NCI-H2029 (cell line): ENCODE measurements at regions not wholly inside any gene's neighbourhood (a gene's known extent, or its start where the extent isn't known, plus 50 kb on each side); places are given as distances from the start of the nearest gene placed in this dataset.

ENCODE experiments used
- DNase-seq: peaks from one replicate; lab custom pipeline; 2025; lab: John Stamatoyannopoulos, UW

DNA sequence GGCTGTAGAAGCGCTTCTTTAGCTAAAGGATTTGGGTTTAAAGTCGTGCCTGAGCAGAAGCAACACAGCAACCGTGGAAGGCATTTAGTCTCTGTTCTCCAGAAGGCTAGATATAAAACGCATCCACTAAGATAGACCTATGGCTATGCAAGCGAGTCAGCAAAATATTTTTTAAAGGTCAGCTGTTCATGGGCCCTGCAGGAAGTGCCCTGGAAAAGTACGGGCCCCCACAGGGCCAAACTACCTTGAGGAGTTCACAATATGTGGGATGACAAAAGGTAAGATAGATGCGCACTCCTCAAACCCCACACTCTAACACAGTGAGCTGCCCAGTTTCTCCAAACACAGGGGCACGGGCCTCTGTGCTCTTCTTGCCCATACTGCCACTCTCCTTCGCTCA, 261.6 kb downstream of the VPS13C start:
- DNase-seq: no peak

DNA sequence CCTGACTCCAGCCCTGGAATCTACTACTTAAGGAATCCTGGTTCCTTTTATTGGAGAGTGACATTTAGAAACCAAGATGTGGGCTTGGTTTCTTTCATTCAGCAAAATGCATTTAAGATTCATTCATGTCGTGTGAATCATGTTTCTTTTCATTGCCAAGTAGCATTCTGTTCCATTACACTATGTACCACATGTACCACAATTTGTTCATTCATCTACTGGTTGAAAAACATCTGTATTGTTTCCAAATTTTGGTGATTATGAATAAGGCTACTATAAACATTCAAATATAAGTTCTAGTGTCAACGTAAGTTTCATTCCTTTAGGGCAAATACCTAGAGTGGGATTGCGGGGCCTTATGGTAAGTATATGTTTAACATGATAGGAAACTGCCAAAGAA, 264.2 kb downstream of the VPS13C start:
- no peak for DNase-seq

DNA sequence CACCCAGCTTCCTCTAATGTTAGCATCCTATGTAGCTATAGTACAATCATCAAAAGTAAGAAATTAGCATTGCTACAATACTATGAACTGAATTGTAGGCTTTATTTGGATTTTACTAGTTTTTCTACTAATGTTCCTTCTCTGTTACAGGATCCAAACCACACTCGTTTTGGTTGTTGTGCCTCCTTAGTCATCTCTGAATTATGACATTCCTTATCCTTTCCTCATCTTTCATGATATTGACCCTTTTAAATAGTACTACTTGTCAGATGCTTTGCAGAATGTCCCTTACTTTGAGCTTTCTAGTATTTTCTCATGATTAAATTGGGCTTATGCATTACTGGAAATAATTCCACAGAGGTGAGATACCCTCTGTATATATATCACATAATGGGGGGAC, 265.4 kb downstream of the VPS13C start:
- no peak for DNase-seq

DNA sequence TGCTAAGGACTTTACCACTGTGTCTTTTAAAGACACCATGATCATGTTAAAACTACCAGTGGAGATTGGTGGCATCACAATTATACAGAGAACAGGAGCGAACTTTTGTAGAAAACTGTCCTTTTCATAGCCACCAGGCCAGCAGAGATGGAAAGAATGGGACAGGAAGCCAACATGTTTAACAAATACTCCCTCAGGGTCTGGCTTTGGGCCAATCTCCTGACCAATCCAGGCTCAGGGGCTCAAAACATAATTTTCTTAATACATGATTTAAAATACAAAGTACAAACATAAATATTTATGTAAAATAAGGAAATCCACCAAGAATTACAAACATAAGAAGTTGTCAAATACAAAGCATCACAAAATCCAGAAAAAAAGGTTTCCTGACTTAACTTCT, 266.0 kb downstream of the VPS13C start:
- no peak for DNase-seq

DNA sequence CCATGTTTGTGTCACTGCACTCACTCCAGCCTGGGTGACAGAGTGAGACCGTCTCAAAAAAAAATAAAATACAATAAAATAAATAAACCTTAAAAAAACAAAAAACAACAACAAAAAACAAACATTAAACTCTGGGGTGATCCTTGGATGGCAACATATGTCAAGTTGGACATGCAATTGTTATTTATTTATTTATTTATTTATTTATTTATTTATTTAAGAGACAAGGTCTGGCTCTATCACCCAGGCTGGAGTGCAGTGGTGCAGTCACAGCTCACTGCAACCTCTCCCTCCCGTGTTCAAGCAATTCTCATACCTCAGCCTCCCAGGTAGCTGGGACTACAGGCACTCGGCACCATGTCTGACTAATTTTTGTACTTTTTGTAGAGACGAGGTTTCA, 275.5 kb downstream of the VPS13C start:
- DNase-seq: no peak

DNA sequence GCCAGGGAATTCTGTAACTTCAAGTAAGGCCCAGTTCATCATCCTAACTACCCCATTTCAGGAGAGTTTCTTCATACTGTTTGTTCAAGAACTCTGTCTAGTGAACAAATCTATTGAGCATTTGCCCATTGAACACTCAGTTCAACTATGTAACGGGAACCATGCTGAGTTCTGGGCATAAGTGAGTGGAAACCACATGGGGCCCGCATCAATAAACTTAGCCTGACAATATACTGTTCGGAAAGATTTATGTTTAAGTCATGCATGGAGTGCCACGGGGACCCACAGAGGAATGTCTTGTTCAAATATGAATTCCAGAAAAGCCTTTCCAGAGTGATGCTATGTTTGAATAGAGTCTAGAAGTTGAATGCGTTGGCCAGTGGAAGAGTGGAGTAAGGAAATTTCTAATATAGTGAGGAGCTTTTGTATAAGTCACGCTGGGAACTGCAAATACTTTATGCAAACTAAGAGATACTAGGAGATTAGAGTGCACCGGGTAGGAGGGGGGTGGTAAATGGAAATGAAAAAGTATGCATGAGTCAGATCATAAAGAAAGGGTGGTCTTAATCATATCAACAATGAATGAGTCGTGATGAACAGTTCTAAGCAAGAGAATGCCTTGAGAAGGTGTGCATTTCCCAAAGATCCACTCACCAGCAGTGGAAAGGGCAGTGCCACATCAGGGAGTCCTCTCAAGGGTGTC, 279.8 kb downstream of the VPS13C start:
- DNase-seq: no peak

DNA sequence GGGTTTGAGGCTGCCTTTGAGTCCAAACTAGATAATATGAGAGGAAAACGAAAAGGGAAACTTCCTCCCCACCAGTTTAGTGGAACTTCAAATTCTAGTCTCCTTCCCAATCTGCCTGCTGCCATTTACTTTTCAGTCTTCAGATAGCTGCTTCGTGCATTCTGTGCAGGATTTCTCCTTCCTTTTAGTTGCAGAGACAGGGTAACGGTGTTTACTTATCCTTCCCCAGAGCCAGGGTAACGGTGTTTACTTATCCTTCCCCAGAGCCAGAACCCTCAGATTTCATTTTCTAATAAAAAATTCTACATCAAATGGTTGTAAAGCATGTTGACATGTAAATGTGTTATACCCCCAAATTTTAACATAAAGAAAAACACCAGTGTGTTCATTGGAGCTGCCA, 282.6 kb downstream of the VPS13C start:
- DNase-seq: no peak

DNA sequence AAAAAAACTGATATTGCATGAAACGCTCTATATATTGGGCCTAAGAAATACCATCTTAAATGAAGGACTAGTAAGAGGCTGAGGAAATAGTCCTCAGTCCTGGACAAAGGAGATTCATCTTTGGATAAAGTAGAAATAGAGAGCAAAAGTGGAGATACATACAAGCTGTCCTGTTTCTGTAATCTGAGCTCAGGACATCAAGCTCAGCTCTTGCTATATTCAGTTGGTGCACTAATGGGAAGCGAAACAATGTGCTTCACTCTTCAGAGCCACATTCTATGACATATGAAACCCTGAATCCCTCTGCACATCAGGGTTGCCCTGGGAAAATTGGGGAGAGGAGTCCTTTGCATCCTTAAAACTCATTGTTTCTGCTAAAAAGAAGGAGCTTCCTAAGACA, 290.7 kb downstream of the VPS13C start:
- DNase-seq: no peak

DNA sequence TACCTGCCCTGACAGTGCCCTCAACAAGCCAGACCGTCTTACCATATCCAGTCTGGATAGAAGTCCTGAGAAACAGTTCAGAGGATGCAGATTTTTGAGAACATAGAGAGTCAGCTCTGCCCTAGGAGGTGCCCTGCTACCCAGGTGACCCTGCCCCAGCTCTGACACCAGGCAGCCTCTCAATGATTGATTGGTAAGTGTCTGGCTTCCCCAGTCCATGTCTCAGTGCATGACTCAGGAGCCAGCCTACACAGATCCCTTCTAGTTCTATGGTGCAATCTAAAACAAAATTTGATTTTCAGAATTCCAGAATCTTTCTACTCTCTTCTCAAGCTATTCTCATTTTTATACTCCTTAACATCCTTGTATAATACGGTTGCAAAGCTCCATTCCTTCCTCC, 292.1 kb downstream of the VPS13C start:
- no peak for DNase-seq

DNA sequence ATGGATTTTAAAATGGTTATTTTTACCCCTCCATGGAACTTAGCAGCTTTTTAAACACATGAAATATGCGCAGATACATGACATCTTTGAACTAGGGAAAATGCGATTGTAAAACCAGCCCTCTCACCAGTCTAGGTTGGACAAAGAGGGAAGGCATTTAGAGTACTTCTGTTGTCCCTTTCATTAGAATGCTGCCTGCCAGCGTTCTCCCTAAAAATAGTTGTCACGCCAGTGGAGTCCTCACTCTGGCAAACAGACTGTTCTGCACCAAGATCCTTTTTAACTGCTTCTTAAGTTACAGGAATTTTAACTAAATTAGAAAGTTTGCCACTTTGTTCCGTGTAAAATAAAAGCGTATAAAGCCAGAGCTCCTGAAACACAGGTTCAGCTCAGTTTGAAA, 295.3 kb downstream of the VPS13C start:
- DNase-seq: no peak

DNA sequence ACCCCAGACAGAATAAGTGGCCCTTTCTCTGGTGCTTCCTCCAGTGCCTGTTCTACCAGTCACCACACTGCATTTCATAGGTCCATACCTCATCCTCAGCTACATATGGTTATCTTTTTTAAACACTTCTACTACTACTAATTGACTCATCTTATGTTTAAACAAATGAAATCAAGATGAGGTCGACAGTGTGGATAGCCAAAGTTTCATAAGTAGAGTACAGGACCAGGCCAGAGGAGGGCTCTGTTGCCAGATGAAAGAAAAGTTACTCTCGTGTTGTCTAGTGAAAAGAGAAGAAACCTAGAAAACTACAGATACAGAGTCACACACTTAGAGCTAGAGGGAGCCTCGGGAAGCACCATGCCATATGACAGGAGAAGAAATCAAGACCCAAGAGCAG, 296.1 kb downstream of the VPS13C start:
- no peak for DNase-seq

DNA sequence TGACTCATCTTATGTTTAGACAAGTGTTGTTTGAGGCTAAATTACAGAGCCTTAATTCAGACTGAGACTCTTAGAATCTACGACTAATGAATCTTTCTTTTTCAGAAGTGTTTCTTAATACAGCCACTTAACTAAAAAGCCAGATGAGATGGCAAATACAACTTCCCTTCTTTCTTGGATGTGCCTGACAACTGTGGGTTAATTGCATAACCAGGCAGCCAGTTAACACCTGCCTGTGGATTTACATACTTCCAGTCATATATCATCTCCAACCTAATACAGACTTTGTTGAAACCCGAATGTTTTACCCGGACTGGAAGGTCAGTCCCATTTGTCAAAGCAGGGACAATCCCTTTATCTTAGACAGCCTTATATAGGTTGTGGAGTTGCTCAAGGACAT, 297.6 kb downstream of the VPS13C start:
- no peak for DNase-seq

DNA sequence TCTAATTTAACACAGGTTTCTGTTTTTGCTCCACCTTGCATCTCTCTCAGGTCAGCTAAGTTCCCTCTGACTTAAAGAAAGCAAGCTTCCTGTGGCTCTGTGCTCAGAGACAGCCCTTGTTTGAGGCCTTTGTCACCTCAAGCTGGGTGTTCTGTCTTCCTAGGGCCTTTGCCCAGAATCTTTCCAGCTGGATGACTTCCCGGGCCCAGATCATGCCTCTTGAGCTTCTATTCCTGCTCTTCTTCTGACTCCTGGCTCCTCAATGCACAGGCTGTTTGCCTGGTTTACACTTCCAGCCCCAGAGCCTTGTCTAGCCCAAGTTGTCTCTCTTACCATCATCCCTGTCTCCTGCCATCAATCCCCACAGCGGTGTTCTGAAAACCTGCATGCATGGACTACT, 300.6 kb downstream of the VPS13C start:
- no peak for DNase-seq

DNA sequence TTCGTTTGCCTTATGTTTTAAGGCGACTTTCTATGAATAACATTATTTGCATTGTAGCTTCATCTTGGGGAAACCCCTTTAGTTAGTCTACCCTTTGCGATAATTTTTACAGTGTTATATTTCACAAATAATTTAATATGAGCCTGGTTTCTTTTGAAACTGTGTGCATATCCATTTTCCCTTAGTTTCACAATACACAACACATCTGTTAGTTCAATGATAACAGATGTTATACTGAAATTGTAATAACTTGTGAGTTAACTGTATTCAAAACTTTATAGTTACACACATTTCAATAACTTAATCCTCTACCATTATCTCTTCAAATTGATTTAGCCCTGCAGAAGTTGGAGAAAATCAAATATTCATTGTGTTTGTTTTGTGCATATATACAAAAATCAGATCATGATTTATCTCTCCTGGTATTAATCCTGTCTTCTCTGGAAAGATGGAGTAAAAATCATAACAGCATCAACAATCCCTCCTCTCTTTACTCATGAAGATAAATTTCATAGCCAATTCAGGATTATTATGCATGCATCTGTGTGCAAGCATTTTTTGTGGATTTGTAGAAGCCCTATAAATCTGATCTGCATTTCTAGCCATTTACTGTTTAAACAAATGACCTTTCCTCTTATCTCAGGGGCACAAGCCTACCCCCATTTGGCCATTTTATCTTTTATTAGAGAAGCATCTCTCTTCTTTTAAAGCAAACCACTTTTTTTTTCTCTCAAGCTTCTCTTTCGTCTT, 304.0 kb downstream of the VPS13C start:
- no peak for DNase-seq

DNA sequence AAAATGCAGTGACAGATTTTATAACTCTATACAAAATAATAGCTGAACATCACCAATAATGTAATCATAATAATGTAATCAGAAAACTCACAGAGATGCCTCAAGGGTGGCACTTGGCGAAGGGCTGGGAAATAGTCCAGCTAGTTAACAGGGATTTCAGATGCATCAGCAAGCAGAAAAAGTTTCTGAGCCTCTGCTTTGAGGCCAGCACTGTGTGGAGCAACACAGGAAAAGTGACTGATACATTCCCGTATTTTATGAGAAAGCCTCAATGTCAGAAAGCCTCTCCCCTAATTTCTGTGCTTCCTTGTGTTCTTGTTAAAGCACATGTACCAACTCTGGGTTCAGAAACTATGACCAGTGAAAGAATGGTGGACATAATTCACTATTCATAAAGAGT, 304.8 kb downstream of the VPS13C start:
- no peak for DNase-seq

DNA sequence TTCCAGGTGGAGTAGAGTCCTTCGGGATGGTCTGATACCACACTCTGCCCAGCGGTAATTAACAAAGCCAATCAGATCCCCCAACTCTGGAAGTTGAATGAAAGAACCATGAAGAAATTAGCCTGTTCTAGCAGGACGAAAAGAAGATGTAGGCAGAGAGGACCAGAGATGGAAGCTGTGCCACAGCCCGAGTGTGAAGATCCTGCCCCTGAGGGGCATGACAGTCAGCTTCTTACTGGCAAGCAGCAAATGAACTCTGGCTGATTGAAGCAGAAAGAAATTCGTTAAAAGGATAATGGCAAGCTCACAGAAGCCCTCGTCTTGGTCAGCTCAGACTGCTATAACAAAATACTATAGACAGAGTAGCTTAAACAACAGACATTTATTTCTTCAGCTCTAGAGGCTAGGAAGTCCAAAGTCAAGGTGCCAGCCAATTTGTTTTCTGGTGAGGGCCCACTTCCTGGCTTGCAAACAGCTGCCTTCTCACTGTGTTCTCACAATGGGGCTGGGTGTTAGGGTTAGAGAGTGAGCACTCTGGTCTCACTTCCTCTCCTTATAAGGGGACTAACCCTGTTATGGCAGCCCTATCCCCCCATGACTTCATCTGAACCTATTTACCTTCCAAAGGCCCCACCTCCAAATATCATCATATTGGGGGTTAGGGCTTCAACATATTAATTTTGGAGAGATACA, 307.1 kb downstream of the VPS13C start:
- no peak for DNase-seq

DNA sequence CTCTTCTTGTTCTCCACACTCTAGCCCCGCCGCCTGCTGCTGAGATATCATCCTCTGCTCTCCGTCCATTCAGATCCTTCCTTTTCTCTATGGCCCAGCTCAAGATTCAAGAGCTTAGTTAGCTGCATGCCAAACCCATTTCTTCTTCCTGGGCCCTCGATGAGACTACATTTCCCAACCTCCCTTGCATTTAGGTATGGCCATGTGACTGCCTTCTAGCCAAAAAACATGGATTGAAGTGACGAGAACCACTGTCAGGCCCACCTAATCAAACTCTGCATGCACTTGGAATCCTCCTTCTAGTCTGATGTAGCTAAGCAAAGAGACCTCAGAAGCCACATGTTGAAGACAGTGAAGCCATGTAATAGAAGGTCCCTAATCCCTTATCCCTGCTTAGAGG, 308.2 kb downstream of the VPS13C start:
- no peak for DNase-seq

DNA sequence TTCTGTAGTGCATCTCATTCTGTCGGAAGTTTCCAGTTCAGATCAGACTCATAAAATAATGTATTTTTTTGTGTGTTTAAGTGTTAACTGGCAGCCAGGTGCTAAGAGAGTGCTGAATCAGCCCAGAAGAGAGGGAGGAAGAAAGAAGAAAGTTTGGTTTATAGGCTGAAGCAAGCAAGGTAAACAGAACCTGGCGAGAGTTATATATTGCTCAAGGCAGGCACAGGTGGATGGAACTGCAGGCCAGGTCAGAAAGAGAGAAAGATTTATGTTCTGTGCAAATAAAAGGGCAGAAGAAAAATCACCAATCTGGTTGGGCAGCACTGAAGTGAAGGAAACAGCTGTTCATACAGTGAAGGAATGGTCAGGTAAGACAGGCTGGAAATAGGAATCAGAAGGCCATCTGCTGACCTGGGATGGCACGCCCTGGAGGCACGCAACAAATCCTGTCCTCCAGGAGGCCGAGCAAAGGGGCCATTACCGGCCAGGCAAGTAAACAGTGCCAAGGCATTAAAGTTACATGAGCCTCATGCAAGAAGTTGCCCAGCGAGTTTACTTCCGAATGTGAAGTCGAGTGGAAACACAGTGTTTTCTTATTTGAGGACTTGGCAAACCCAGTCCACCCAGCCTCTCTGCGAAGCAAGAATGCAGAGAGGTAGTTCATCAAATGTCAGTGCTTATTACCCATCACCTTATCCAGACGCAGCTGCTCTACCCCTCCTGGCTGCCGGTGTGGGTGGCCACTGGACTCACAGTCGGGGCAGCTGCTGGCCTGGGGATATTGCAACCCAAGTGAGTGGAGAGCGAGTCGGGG, 309.8 kb downstream of the VPS13C start:
- DNase-seq: no peak

DNA sequence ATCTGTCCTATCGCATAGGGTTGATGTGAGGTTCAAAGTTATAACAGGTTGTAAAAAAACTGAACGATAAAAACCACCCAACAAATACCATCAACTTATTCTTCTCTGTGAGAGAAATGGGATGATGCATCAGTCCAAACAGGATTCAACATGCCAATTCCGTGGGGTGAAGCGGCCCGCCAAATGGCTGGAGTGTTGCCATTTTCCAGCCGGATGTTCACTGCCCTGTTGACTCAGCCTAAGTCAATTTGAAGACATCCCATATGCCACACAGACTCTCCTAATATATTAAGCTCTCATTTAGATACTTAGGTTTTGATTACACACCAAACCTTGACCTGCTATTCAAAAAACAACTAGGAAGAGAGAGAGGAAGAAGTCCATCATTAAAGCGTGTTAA, 311.1 kb downstream of the VPS13C start:
- no peak for DNase-seq

DNA sequence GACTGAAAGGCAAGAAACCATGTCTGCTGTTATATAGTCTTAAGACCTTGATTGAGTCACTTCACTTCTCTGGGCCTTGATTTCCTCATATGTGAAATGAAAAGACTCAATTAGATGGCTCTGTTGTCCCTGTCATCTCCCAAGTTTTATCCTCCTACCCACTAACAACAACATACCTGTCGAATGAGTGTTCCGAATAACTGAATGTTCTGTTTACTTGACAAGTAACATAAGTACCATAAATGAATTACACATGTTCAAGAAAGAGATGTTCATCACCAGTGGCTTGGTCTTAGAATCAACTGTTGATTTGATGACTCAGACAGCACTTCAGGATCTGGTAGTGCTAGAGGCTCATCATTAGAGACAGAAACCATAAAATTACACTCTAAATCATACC, 311.7 kb downstream of the VPS13C start:
- no peak for DNase-seq

DNA sequence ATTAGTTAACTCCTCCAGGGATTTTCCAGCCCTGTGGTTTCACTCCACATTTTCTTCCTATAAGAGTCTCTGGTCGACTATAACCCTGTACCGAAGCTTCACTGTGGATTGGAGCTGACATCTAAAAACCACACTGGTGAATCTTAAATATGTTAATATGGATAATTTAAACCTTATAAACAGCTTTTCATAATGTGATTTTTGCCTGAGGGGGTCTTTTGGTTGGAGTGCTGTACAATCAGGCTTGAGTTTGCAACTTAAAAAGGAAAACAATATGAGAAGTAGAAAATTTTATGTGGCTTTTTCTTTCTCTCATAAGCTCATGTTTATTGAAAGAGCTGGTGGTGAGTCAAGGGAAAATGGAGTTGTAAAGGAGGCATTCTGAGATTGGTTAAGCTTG, 313.7 kb downstream of the VPS13C start:
- DNase-seq: no peak

DNA sequence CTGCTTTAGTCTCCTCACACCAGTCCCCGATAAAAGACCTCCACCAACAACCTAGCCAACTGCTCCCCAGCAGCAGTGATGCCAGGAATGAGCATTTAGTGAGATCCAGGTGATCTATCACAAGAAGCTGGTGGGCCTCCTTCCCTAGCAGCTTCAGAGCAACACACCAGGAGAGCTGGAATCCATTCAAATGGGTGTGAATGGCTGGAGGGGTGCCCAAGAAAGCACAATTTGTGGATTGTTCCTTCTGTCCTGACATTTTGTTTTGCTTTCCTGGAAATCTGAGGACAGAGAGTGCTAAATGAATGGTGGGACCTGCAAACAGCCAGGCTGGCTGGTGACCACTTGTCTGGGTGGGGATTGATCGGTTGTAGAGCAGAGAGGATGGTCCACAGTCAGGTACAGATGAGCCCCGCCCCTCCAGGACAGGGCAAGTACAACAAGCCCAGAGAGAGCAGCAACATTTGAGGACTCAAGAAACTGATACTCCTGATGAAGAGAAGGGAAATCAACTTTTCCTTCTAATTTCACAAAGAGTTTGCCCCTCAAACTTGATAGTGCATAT, 316.8 kb downstream of the VPS13C start:
- DNase-seq: no peak
